GM18951 (cell line): ENCODE measurements at regions not wholly inside any gene's neighbourhood (a gene's known extent, or its start where the extent isn't known, plus 50 kb on each side); places are given as distances from the start of the nearest gene placed in this dataset.

Source experiments
- POLR2A ChIP-seq: IDR thresholded peaks from 4 replicates; pipeline ENCODE4 v1.6.1; 2011; ENCODE audit warnings: mild to moderate bottlenecking; ENCODE audit not compliant: insufficient read length, insufficient read depth; ENCODE audit errors: extremely low read depth
- in situ Hi-C: fragments of 300-500 bp; cut with MboI; formaldehyde crosslinking; loops from one replicate; pipeline ENCODE4 v1.12.0; 2022; ENCODE audit warnings: low sequenced_read_pairs, mixed read lengths, inconsistent platforms; ENCODE audit not compliant: unreplicated experiment

- TF ChIP-seq POLR2A, result no peak
- in situ Hi-C loops, result no loop called here
Measured at GRCh38 chr3:145182196-145182911, 978.6 kb downstream of the PLOD2 start.

GRCh38 chr3:145183261-145183660 is 977.7 kb downstream of the PLOD2 start:
- in situ Hi-C loops, result no loop called here
- TF ChIP-seq POLR2A, result no peak

- in situ Hi-C loops, result no loop called here
Measured at GRCh38 chr3:145188079-145188770, 972.8 kb downstream of the PLOD2 start.

GRCh38 chr3:145190138-145190537 is 970.8 kb downstream of the PLOD2 start:
- in situ Hi-C loops, result no loop called here
- TF ChIP-seq POLR2A, result no peak

More at GRCh38 chr3:145188079-145188770, 972.8 kb downstream of the PLOD2 start:
- TF ChIP-seq POLR2A, result no peak

GRCh38 chr3:145190761-145191160 is 970.2 kb downstream of the PLOD2 start:
- TF ChIP-seq POLR2A, result no peak
- in situ Hi-C loops, result no loop called here

GRCh38 chr3:145191543-145191942 is 969.4 kb downstream of the PLOD2 start:
- in situ Hi-C loops, result no loop called here
- TF ChIP-seq POLR2A, result no peak

- no peak for TF ChIP-seq POLR2A
- in situ Hi-C loops, result no loop called here
Measured at GRCh38 chr3:145197051-145197820, 963.7 kb downstream of the PLOD2 start.

- in situ Hi-C loops, result no loop called here
- TF ChIP-seq POLR2A, result no peak
Measured at GRCh38 chr3:145197821-145198220, 963.2 kb downstream of the PLOD2 start.

GRCh38 chr3:145209561-145209960 is 951.4 kb downstream of the PLOD2 start:
- TF ChIP-seq POLR2A, result no peak
- in situ Hi-C loops, result no loop called here

- no peak for TF ChIP-seq POLR2A
- in situ Hi-C loops, result no loop called here
Measured at GRCh38 chr3:145219355-145220235, 941.4 kb downstream of the PLOD2 start.

GRCh38 chr3:145224886-145225285 is 936.1 kb downstream of the PLOD2 start:
- in situ Hi-C loops, result no loop called here
- no peak for TF ChIP-seq POLR2A

GRCh38 chr3:145243875-145244274 is 917.1 kb downstream of the PLOD2 start:
- TF ChIP-seq POLR2A, result no peak
- in situ Hi-C loops, result no loop called here

- TF ChIP-seq POLR2A, result no peak
- in situ Hi-C loops, result no loop called here
Measured at GRCh38 chr3:145244327-145244726, 916.7 kb downstream of the PLOD2 start.
